ENCODE measurements at regions not wholly inside any gene's neighbourhood (a gene's known extent, or its start where the extent isn't known, plus 50 kb on each side); places are given as distances from the start of the nearest gene placed in this dataset.
"Not testable (repeated sequence)": the region's sequence is repeated elsewhere in the genome, so short reads cannot be mapped to it uniquely, and the experiment has no call there.

DNA sequence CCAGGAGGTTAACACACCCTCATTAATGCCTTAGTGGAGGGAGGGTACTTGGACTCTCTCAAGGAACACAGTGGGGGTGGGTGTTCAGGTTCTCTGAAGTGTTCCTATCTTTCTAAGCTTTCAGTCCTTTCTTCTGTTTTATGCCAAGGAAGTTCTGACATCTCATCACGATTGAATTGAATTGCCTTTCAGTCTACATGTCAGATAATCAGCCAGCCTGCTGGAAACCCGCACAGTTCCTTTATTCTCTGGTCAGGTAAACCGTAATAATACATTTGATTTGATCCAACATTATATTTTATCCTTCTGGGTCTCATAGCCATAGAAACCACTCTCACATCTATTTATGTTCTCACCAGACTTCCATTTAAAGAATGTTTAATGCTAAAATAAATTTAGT is 339.0 kb downstream of the RWDD3 start:
- H3K27ac ChIP-seq = no peak overlapping the region
- no peak overlapping the region for H3K4me3 ChIP-seq

DNA sequence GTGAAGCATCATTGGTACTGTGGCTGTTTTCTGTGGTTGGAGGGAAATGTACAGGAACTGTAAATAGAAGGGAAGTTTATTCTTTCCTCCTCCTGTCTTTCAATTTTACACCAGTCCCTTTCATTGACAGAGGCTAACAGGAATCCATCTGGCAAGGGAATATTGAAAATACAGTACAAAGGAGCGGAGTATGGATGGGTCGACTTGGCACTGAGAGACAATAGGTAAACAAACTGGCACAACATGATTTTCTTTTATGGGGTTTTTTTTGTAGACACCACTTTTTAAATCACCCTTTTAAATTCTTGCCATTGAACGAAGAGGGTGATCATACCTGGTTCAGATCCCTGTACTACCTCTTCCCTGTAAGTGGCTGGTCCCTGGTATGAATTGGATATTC is 341.3 kb downstream of the RWDD3 start:
- Histone ChIP-seq H3K27ac (no peak overlapping the region), H3K4me3 (no peak overlapping the region)

DNA sequence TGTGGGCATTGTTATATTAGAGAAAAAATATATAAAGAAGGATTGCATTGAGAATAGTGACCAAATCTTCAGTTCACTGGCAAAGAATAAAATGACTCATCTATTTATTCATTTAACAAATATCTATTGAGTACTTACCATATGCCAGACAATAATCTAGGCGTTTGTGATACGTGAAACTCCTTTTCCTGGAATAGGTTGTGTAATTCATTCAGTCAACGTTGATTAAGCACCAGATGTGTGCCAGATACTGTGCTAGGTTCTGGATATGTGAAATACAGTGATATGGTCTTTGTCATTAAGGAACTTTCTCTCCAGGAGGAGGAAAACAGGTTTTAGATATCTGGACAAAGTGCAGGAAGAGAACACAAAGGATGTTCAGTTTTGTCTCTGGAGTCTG is 344.5 kb downstream of the RWDD3 start:
- Histone ChIP-seq H3K4me3 (no peak overlapping the region), H3K27ac (no peak overlapping the region)

DNA sequence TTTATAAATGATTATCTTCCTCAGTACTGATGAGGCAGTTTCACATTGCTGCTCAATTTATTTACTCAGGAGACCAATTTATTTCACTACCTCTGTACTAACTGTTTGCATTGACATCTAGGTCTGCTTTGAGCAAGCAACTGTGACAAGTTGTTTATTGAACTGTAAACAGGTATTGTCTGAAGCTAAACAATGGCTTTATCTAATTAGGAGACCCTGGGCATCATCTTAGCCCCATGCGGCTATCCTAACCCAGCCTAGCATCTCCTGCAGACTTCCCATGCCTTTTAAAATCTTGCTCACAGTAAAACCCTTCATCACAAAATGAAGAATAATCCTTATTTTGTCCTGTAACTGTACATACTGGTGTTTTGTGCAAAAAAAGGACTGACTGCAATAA is 348.2 kb downstream of the RWDD3 start:
- Histone ChIP-seq H3K4me3 (no peak overlapping the region), H3K27ac (no peak overlapping the region)

DNA sequence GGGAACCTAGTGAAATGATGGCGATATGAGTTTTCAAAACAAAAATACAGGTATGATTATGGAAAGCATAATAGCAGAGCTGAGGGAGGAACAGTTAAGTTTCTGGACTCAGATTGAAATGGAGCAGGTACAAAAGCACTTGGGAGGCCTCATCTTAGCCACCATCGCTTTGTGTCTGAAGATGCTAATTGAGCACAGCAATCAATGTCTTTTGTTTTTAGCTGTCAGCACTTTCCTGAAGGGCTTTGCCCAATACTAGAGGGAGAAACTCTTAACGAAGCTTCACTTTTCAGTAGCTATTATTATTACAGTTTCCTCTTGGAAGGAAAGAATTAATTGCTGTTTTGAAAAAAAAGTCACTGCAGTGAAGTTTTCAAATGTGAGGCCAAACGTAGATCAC is 348.7 kb downstream of the RWDD3 start:
- no peak overlapping the region for H3K27ac ChIP-seq
- H3K4me3 ChIP-seq = no peak overlapping the region

DNA sequence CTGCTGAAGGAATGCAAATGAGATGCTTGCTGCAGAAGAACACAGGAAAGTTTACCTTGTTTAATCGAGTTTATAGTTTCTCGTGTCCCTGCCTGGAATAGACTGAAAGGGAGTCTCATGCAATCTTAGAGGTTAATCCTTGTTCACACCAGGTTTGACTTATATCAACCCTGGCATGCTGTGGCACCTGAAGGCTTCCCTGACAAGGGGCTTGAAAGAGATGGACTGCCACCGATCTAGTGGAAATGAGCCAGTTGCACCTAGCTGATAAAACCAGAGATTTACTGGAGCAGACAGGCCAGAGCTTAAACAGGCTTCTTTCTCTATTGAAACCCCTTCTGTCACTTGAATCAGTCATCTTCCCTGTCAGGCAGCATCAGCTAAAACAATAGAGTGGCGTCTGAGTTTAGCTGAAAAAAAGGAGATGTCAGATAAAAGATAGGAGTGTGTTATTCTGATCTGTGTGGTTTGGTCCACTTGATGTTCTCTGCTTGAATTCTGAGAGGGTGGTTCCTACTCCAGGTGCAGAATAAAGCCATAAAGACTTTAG is 349.7 kb downstream of the RWDD3 start:
- Histone ChIP-seq H3K4me3 (no peak overlapping the region), H3K27ac (no peak overlapping the region)

DNA sequence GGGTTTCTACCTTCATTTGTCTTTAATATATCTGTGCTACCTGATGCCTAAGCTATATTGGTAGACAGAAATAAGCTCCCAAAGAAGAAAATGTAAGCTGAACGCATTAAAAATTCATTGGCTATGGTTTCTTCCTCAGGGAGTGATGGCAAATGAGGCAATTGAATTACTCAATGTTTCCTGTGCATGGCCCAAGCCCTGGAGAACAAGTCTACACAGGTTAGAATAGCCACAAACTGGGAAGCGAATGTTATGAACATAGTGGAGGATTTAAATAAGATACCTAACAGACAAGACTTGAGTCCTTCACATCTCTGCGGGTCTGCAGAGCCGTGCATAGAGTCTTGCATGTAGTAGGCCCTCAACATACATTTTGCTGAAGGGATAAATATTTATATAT is 350.3 kb downstream of the RWDD3 start:
- Histone ChIP-seq H3K4me3 (no peak overlapping the region), H3K27ac (no peak overlapping the region)

DNA sequence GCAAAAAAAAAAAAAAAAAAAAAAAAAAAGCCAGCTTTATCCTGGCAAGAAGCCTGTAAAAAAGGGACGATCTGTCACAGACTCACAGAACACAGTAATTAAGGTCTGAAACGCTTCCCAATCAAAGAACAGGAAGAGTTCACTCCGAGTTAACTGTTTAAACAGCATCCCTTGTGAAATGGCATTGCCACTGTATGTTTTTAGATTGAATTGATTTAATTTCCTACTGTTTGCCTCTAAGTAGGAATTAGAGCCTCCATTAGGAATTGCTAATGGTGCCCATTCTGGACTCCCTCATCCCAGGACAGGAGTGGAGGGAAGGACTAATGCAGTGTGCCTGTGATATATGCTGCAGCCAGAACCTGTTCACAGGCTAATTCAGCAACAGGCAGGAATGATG is 370.8 kb downstream of the RWDD3 start:
- Histone ChIP-seq H3K27ac (no peak overlapping the region), H3K4me3 (no peak overlapping the region)

DNA sequence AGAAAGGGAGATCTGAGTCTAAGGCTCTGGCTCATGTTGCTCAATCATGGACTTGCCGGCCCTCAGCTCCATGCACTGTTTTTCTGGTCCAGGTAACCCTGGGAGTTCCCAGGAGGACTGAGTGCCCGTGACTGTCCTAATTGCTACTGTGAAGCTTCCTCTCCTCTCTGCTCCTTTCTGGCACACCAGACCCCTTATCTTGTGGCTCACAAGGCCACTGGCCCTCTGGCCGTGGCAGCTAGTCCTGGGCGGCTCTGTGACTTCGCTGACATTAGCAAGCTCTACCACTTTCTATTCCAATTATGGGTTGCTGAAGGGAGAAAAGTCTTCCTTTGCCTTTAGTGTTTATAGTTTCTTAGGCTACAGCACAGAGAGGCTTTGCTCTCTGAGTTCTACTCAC is 380.2 kb downstream of the RWDD3 start:
- Histone ChIP-seq H3K4me3 (no peak overlapping the region), H3K27ac (no peak overlapping the region)

DNA sequence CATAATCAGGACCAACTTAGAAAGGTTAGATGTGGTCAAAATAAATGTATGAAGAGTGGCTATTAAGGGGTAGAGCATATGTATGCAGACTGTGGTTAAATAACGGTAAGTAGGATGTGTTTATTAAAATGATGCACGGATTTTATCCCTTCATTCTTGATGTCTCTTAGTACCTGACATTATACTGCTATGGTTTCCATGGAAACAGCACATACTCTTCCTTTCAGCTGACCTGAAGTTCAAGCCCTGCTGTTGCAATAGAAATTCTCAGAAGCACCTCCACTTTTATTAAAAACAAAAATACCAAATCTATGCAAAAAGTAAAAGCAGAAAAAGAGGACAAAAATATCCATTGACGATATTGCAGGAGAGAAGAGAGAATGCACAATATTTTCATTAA is 381.4 kb downstream of the RWDD3 start:
- no peak overlapping the region for H3K4me3 ChIP-seq
- H3K27ac ChIP-seq = no peak overlapping the region

DNA sequence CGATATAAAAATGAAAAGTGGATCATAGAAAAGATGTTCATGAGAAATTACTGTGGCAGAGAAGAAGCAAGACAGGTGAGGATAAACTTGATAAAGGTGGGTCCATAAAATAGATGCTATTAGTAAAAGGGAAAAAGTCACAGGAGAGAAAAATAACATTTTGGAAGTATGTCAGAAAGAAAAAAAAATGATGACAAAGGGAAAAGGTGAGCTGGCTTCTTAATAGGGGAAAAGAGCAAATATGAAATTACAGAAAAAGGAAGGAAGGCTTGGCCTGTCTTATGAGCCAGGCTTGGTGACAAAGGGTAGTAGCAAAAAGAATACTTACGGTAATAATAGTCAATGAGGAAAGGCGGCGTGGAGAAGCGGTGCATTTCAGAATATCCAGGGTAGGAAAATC is 386.1 kb downstream of the RWDD3 start:
- Histone ChIP-seq H3K27ac (no peak overlapping the region), H3K4me3 (no peak overlapping the region)

DNA sequence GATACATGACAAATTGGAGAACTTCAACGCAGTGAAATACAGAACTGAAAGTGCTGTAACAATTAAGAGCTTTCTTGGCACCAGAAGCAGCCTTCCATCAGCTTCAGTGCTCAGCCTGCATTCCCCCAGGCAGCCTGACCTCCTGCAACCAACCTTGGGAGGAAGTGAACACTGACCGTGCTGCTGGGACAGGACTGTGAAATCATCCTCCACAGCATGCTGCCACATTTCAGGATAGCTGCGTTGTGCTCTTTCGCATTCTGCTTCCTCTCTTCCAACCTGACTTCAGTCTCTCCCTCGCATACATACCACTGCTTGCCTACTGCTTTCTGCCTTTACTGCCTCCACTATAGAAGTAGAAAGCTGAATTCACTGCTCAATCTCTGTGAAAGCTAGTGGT is 388.6 kb downstream of the RWDD3 start:
- Histone ChIP-seq H3K27ac (no peak overlapping the region), H3K4me3 (no peak overlapping the region)

DNA sequence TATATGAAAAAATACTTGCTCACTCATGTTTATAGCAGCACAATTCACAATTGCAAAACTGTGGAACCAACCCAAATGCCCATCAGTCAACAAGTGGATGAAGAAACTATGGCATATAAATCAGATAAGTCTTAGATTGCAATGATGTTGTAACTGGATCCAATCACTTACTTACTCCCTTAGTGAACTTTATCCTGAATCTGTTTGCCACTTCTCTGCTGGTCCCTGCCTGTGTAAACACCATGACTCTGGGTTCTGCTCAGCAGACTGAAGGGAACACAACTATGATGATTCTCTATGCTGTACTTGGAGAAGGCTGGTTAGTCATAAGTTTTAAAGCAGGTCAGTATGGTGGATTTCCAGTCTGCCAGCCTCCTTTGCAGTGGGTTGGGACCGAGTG is 391.2 kb downstream of the RWDD3 start:
- H3K4me3 ChIP-seq = no peak overlapping the region

DNA sequence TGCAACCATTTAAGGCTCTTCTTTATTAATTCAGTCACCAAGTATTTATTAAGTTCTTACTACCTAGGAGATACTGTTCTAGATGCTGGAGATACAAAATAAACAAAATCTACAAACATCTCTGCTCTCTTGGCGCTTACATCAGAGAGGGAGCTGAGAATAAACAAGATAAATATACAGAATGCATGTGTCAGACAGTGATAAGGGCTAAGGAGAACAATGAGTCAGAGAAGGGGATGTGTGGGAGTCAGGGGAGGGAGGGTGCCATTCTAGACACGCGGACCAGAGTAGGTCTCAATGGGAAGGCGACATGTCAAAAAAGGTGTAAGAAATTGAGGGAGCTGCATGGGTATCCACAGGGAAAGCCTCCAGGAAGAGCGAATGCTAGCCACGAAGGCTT is 393.2 kb downstream of the RWDD3 start:
- Histone ChIP-seq H3K4me3 (no peak overlapping the region), H3K27ac (no peak overlapping the region)

More for the DNA sequence above, 391.2 kb downstream of the RWDD3 start:
- H3K27ac ChIP-seq = peak overlapping the region in 1 of 21 experiments; percentile 6

DNA sequence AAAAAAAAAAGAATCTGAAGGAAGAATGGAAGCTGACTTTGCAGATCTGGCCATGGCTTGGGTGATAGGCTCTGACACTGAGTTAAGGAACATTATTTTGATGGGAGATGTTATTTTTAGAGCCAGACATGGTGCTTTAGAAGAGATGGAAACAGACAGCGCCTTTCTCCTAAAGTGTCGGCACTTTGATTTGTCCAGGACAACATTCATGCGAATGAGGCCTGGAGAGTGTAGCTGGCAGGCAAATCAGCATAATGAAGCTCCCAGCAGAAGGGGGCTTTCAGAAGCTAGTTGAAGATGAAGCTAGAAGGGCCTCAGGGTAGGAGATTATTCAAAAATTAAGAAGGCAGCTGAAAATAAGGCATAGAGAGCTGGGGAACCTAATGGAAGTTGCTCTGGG is 397.7 kb downstream of the RWDD3 start:
- Histone ChIP-seq H3K4me3 (no peak overlapping the region), H3K27ac (no peak overlapping the region)

DNA sequence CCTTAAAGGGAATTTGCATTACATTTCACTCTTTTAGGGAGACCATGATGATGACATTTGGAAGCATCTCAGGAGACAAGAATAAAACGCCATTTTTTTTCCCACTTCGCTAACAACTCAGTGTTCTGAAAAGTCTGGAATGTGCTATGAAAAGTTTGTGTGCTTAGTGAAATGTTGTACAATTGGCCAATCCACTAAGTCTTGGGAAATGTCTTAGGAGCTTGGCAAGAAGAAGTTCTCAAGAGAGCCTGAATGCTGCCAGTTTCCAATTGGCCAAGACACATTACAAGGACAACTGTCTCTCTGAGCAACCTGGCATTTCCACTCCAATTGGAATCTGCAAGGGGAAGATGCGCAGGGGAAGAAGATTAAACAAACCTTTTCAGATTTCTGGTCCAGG is 401.8 kb downstream of the RWDD3 start:
- Histone ChIP-seq H3K27ac (no peak overlapping the region), H3K4me3 (no peak overlapping the region)

DNA sequence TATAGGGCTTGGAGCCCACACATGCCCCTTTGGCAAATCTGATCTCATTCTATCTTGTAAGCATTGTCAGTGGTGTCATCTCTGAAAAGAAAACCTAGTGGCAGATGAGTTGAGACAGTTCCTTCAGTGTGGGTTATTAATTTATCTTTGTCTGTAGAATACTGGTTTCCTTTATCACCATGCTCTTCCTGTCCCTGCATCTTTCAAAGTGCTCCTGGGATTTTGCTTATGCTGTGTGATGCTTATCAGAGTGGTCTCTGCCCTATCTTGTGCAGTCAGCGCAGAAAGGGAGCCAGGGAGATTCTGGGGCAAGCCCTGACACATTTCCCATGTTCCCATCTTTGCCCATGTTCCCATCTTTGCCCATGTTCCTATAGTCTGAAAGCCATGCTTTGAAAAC is 402.9 kb downstream of the RWDD3 start:
- H3K27ac ChIP-seq = no peak overlapping the region
- no peak overlapping the region for H3K4me3 ChIP-seq

DNA sequence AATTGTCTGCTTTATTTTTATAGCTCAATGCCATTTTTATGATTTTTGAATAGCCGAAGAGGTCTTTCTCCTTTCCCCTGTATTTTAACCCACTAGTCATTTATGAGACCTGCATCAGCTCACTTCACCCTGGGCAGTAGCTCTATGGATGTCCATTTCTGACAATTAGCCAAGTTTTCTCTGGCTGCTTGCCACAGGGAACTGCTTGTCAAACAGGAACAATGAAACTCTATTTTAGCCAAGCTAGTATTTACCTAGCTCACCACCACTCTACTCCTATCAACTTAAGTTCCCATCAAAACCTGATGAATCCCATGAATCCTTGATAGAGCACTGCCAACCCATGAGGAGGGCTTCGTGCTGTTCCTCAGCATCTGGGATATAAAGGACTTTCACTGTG is 406.7 kb downstream of the RWDD3 start:
- H3K27ac ChIP-seq = no peak overlapping the region
- H3K4me3 ChIP-seq = no peak overlapping the region

DNA sequence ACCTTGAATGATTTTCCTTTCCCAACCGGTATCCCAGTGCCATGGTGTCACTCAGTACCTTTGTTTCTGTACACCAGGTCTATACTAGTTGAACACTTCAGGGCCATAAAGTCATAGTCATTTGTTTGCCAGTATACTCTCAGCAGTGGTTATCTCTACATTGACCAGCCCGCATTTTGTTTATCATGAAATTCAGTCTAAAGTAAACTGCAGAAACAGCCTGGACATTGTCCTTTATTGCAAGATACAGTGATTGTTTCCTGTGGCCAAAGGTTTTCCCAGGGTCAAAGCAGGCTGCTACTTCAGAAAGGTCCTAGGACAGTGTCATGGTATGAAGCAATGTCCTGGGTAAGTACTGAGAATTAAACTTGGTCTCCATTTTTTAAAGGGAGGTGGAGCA is 407.4 kb downstream of the RWDD3 start:
- no peak overlapping the region for H3K27ac ChIP-seq

DNA sequence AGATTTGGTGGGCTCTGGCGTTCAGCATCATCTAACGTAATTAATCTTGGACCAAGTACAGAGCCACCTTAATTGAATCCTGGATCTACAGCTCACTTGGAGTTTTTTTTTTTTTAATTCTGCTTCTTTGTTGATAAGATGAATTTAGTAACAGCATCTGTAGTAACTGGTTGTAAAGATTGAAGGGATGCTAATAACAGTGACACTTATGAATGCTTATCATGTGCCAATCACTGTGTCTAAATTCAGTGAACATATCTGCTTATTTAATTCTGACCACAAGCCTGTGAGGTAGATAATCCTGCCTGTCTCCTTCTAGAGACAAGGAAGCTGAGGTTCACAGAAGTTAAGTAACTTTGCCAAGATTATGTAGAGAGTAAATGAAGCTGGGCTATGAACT is 408.0 kb downstream of the RWDD3 start:
- H3K27ac ChIP-seq = no peak overlapping the region

More for the DNA sequence above, 407.4 kb downstream of the RWDD3 start:
- no peak overlapping the region for H3K4me3 ChIP-seq

DNA sequence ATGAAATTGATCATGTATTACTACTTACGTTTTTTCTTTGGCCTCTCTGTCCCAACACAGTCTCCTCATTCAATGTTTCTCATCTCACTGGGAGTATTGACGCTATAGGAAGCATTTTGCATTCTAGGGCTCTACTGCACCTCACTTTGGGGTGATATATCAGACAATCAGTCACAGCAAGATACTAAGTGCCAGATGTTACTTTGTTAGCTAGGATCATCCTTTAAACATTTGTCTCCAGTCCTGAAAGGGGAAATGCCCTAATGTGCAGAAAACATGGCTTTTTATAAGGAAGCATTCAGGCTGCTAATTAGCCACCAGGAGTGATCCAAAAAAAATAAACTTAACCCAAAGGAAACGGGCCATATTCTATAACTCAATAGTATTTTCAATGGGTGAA is 409.1 kb downstream of the RWDD3 start:
- H3K27ac ChIP-seq = no peak overlapping the region
- H3K4me3 ChIP-seq = no peak overlapping the region

More for the DNA sequence above, 408.0 kb downstream of the RWDD3 start:
- H3K4me3 ChIP-seq = no peak overlapping the region

DNA sequence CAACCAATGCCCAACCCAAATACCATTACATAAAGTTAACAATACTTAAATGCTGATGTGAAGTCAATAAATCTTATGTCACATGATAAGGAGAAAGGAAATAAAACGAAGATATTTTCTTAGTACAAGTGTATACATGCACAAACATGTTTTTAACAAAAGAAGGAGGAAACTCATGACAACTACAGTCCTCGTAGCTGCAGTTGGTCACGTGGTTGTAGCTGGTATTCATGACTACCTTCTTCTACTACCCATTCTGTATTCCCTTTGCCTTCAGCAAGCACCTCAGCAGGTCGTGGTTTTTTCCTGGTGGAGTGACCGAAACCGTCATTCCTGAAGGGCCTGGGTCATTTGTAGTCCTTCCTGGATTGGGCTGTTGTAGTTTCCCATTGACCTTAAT is 411.1 kb downstream of the RWDD3 start:
- H3K27ac ChIP-seq, H3K4me3 ChIP-seq: not testable (repeated sequence)

DNA sequence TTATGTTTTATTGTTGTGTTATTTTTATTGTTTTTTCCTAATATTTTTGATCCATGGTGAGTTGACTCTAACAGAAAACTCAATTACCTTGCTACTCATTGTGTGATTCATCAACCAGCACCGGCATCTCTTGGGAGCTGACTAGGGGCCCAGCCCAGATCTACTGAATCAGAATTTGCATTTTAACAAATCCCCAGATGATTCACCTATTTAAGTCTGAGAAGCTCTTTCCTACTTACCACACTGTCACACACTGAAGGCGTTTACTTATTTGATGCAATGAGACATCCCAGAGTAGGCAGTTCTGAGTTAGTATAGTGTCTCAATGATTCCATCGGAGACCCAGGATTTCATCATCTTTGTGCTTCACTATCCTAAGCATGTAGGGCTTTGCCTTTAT is 416.6 kb downstream of the RWDD3 start:
- peak overlapping the region in 1 of 21 experiments; percentile 61 for H3K27ac ChIP-seq
- no peak overlapping the region for H3K4me3 ChIP-seq

Measured in skin epidermis (tissue), 12 donors.